ENCODE measurements at regions not wholly inside any gene's neighbourhood (a gene's known extent, or its start where the extent isn't known, plus 50 kb on each side); places are given as distances from the start of the nearest gene placed in this dataset.

DNA sequence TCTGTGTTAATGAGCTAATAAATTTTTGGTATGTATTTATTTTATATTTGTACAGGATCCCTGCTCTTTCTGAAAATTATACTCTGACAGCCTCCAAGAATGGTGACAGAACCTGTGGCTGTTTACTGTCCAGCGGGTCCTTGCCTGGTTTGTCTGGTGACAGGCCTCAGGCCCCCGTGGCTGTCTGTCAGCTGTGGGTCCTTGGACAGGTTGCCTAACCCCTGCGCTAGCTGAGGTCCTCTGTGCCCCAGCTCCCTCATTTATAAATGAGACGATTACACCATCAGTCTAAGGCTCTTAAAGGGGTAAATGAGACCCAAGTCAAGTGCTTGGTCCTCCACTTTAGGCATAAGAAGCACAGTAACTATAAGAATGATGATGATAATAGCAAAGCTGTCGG is 125.1 kb upstream of the COL5A1 start:
- TF ChIP-seq RFX5 (IDR thresholded peaks at IDR 0.05; ENCODE audit: low read depth, low read length) (no peak), CEBPB (IDR thresholded peaks at IDR 0.05; ENCODE audit: low read depth, low read length) (no peak), BHLHE40 (IDR thresholded peaks at IDR 0.05; ENCODE audit: low read depth, low read length) (no peak), POLR2A (IDR thresholded peaks at IDR 0.05; ENCODE audit: low read depth, low read length) (no peak), NFE2L2 (IDR thresholded peaks at IDR 0.05; ENCODE audit: low read depth, low read length) (no peak), SMC3 (IDR thresholded peaks at IDR 0.05; ENCODE audit: low read depth, low read length) (no peak), FOS (IDR thresholded peaks at IDR 0.05; ENCODE audit: low read depth, low read length) (no peak), ELK1 (IDR thresholded peaks at IDR 0.05; ENCODE audit: borderline replicate concordance, low read depth, low read length) (no peak), RAD21 (IDR thresholded peaks at IDR 0.05; ENCODE audit: low read length) (no peak), MAFK (IDR thresholded peaks at IDR 0.05; ENCODE audit: low read depth, low read length) (no peak), MXI1 (IDR thresholded peaks at IDR 0.05; ENCODE audit: borderline replicate concordance, low read depth, low read length) (no peak), RCOR1 (IDR thresholded peaks at IDR 0.05; ENCODE audit: insufficient replicate concordance, low read length) (no peak)
- TF ChIP-seq, protein P1, sequence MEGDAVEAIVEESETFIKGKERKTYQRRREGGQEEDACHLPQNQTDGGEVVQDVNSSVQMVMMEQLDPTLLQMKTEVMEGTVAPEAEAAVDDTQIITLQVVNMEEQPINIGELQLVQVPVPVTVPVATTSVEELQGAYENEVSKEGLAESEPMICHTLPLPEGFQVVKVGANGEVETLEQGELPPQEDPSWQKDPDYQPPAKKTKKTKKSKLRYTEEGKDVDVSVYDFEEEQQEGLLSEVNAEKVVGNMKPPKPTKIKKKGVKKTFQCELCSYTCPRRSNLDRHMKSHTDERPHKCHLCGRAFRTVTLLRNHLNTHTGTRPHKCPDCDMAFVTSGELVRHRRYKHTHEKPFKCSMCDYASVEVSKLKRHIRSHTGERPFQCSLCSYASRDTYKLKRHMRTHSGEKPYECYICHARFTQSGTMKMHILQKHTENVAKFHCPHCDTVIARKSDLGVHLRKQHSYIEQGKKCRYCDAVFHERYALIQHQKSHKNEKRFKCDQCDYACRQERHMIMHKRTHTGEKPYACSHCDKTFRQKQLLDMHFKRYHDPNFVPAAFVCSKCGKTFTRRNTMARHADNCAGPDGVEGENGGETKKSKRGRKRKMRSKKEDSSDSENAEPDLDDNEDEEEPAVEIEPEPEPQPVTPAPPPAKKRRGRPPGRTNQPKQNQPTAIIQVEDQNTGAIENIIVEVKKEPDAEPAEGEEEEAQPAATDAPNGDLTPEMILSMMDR (conservative IDR thresholded peaks at IDR 0.05; ENCODE audit: low read depth, low read length): no peak

Data from IMR-90 (cell line).